Caco-2 (cell line): ENCODE measurements at regions not wholly inside any gene's neighbourhood (a gene's known extent, or its start where the extent isn't known, plus 50 kb on each side); places are given as distances from the start of the nearest gene placed in this dataset.

ENCODE experiments used
- BruUV-seq: library from RNA; stranded (reverse); fragments of 400-500 nt; replicated peaks from 2 replicates; lab custom pipeline; 2021; lab: Mats Ljungman, UMichigan
- CTCF ChIA-PET: fragments of 300-600 bp; sonication (Branson Sonifier 250); formaldehyde crosslinking; loops from one replicate; lab custom pipeline; 2022; ENCODE audit warnings: antibody characterized with exemption; lab: Charles Lee
- POLR2A ChIA-PET: fragments of 300-600 bp; sonication (Branson Sonifier 250); formaldehyde crosslinking; loops from one replicate; lab custom pipeline; 2022; ENCODE audit warnings: antibody characterized with exemption; lab: Charles Lee
- DNase-seq, 2 experiments: peaks; one replicate each; pipeline versions ENCODE4 v3.0.0 to v3.0.0-alpha.2; 2020 to 2022
- H3K27me3 ChIP-seq: replicated peaks from 2 replicates; pipeline ENCODE4 v1.6.0; 2011; ENCODE audit warnings: low read length; ENCODE audit not compliant: control insufficient read depth, insufficient read depth
- H3K36me3 ChIP-seq: 2 replicates; pipeline ENCODE4 v1.5.1; 2011; ENCODE audit warnings: low read length; ENCODE audit not compliant: control insufficient read depth, insufficient read depth
- H3K4me1 ChIP-seq: fragments of 250-450 bp; sonication (Bioruptor Pico); 2 replicates; pipeline ENCODE4 v1.5.1; 2020; ENCODE audit warnings: mild to moderate bottlenecking
- H3K4me3 ChIP-seq: 2 replicates; pipeline ENCODE4 v1.5.1; 2011; ENCODE audit warnings: low read depth, mild to moderate bottlenecking, control low read depth, low read length
- H3K9me3 ChIP-seq: fragments of 250-450 bp; sonication (Bioruptor Pico); 2 replicates; pipeline ENCODE4 v1.5.1; 2020; ENCODE audit warnings: mild to moderate bottlenecking, moderate library complexity
- H3K27ac Mint-ChIP-seq: one replicate; pipeline ENCODE4 v1.8.0; 2022; ENCODE audit warnings: mixed read lengths; ENCODE audit not compliant: unreplicated experiment
- H3K27me3 Mint-ChIP-seq: one replicate; pipeline ENCODE4 v1.8.0; 2022; ENCODE audit warnings: mixed read lengths; ENCODE audit not compliant: insufficient read depth, unreplicated experiment
- H3K36me3 Mint-ChIP-seq: one replicate; pipeline ENCODE4 v1.8.0; 2022; ENCODE audit warnings: mild to moderate bottlenecking, mixed read lengths; ENCODE audit not compliant: insufficient read depth, unreplicated experiment
- H3K4me1 Mint-ChIP-seq: one replicate; pipeline ENCODE4 v1.8.0; 2022; ENCODE audit warnings: low read depth, mixed read lengths; ENCODE audit not compliant: unreplicated experiment
- H3K4me3 Mint-ChIP-seq: one replicate; pipeline ENCODE4 v1.8.0; 2022; ENCODE audit warnings: mild to moderate bottlenecking, moderate library complexity, mixed read lengths; ENCODE audit not compliant: unreplicated experiment
- H3K9me3 Mint-ChIP-seq: one replicate; pipeline ENCODE4 v1.8.0; 2022; ENCODE audit warnings: mixed read lengths; ENCODE audit not compliant: unreplicated experiment
- CTCF ChIP-seq, 2 experiments: fragments of 200-600 bp in 1 of 2; IDR thresholded peaks; 1 replicate in 1 of 2; 2 replicates in 1 of 2; pipeline versions ENCODE4 v1.5.1 to v1.8.0; 2011 to 2022; ENCODE audit warnings: antibody characterized with exemption in 1 of 2, control low read depth in 1 of 2, inconsistent platforms in 1 of 2, low read depth in 1 of 2, low read length in 1 of 2, mild to moderate bottlenecking in 1 of 2, moderate library complexity in 1 of 2; ENCODE audit not compliant: insufficient read depth in 1 of 2, severe bottlenecking in 1 of 2, unreplicated experiment in 1 of 2
- intact Hi-C: fragments of 100-400 bp; cut with micrococcal nuclease; formaldehyde crosslinking; loops from one replicate; pipeline ENCODE4 v1.10.0; 2022; ENCODE audit not compliant: unreplicated experiment

- Mint-ChIP-seq H3K36me3 (no peaks in the 10 kb centered on the region), H3K9me3 (no peaks in the 10 kb centered on the region), H3K27me3 (no peaks in the 10 kb centered on the region), H3K27ac (no peak overlapping the region), H3K4me3 (no peak overlapping the region), H3K4me1 (no peaks in the 10 kb centered on the region)
- no TSS peak for BruUV-seq
- H3K4me1 ChIP-seq: no peaks in the 10 kb centered on the region
- no peaks in the 10 kb centered on the region for H3K27me3 ChIP-seq
- POLR2A ChIA-PET: no interaction called here
- TF ChIP-seq CTCF (IDR thresholded peaks at IDR 0.05; ENCODE audit: insufficient read depth in 1 of 2, low read depth in 1 of 2, low read length in 1 of 2, severe bottlenecking in 1 of 2, unreplicated experiment in 1 of 2): no peak
- DNase-seq: no peak
- no peaks in the 10 kb centered on the region for H3K9me3 ChIP-seq
- H3K36me3 ChIP-seq: no peaks in the 10 kb centered on the region
- CTCF ChIA-PET: no interaction called here
- intact Hi-C loops: no loop called here
- no peak overlapping the region for H3K4me3 ChIP-seq
These were observed 1630.8 kb upstream of the TENM4 start for GRCh38 chr11:81071606-81072005.

- DNase-seq: no peak
- Histone ChIP-seq H3K9me3 (no peaks in the 10 kb centered on the region), H3K4me3 (no peak overlapping the region), H3K4me1 (no peaks in the 10 kb centered on the region), H3K27me3 (no peaks in the 10 kb centered on the region), H3K36me3 (no peaks in the 10 kb centered on the region)
- Mint-ChIP-seq H3K27me3 (no peaks in the 10 kb centered on the region), H3K9me3 (no peaks in the 10 kb centered on the region), H3K36me3 (no peaks in the 10 kb centered on the region), H3K27ac (no peak overlapping the region), H3K4me1 (no peaks in the 10 kb centered on the region), H3K4me3 (no peak overlapping the region)
- TF ChIP-seq CTCF (IDR thresholded peaks at IDR 0.05; ENCODE audit: insufficient read depth in 1 of 2, low read depth in 1 of 2, low read length in 1 of 2, severe bottlenecking in 1 of 2, unreplicated experiment in 1 of 2): no peak
- ChIA-PET CTCF (no interaction called here), POLR2A (no interaction called here)
- BruUV-seq: no TSS peak
- intact Hi-C loops: no loop called here
These were observed 1630.1 kb upstream of the TENM4 start for GRCh38 chr11:81070948-81071347.

GRCh38 chr11:81059356-81059755, 1618.5 kb upstream of the TENM4 start:
- no peaks in the 10 kb centered on the region for H3K36me3 ChIP-seq
- H3K27me3 Mint-ChIP-seq: no peaks in the 10 kb centered on the region
- no peak for DNase-seq
- no peak for TF ChIP-seq CTCF (IDR thresholded peaks at IDR 0.05; ENCODE audit: insufficient read depth in 1 of 2, low read depth in 1 of 2, low read length in 1 of 2, severe bottlenecking in 1 of 2, unreplicated experiment in 1 of 2)
- ChIA-PET CTCF (no interaction called here), POLR2A (no interaction called here)
- no peaks in the 10 kb centered on the region for H3K4me1 Mint-ChIP-seq
- intact Hi-C loops: no loop called here
- H3K27ac Mint-ChIP-seq: no peak overlapping the region
- no TSS peak for BruUV-seq
- no peaks in the 10 kb centered on the region for H3K27me3 ChIP-seq
- no peaks in the 10 kb centered on the region for H3K9me3 Mint-ChIP-seq
- H3K4me1 ChIP-seq: no peaks in the 10 kb centered on the region
- no peaks in the 10 kb centered on the region for H3K9me3 ChIP-seq
- no peak overlapping the region for H3K4me3 Mint-ChIP-seq
- no peaks in the 10 kb centered on the region for H3K36me3 Mint-ChIP-seq
- no peak overlapping the region for H3K4me3 ChIP-seq
